ENCODE measurements at regions not wholly inside any gene's neighbourhood (a gene's known extent, or its start where the extent isn't known, plus 50 kb on each side); places are given as distances from the start of the nearest gene placed in this dataset.

DNA sequence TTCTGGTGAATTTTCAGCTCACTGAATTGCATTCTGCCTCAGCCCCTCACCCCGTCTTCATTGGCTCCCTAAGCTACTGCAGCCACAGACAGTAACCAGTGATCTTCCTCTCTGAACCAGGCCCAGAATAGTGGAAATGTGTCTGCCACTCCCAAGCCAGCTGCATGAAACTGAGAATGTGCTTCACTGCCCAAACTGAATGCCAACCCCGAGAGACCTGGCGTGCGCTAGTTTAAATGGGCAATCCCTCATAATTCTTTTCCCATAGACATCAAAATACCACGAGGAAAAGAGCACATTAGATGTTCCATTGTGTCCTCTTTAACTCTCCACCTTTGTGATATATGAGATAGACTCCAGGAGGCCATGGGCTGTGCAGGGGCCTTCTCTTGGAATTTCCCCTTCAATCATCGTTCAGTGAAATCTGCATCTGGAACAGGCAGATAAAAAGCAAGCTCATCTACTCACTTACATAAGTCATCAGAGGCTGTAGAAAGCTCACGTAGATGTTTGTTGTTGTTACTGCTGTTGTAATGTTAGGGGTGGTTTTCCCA is 320.2 kb downstream of the NFIB start:
- Histone ChIP-seq H3K9me3 (replicated peaks; ENCODE audit: control insufficient read depth, insufficient read depth, low read length) (no peaks in the 10 kb centered on the region), H4K20me1 (replicated peaks; ENCODE audit: control insufficient read depth, extremely low read depth, insufficient read depth, low read length) (no peaks in the 10 kb centered on the region), H2AFZ (ENCODE audit: low read depth, low read length) (no peak overlapping the region), H3K4me1 (ENCODE audit: control insufficient read depth, extremely low read depth, insufficient read depth, low read length) (no peaks in the 10 kb centered on the region), H3K27ac (ENCODE audit: insufficient read depth, low read depth, low read length) (no peak overlapping the region), H3K4me3 (replicated peaks in 1 of 3; ENCODE audit: insufficient read depth in 1 of 3, low read depth in 1 of 3, low read length in 3 of 3) (no peak overlapping the region), H3K9ac (replicated peaks; ENCODE audit: extremely low read depth, insufficient read depth, low read length) (no peak overlapping the region), H3K27me3 (ENCODE audit: control insufficient read depth in 2 of 2, insufficient read depth in 2 of 2, low read length in 2 of 2) (no peaks in the 10 kb centered on the region), H3K4me2 (ENCODE audit: insufficient read depth, low read length) (no peak overlapping the region), H3K36me3 (ENCODE audit: control insufficient read depth in 2 of 2, extremely low read depth in 1 of 2, insufficient read depth in 2 of 2, low read length in 2 of 2) (no peaks in the 10 kb centered on the region), H3K79me2 (ENCODE audit: control insufficient read depth, insufficient read depth, low read length) (no peaks in the 10 kb centered on the region), H3K9me1 (replicated peaks; ENCODE audit: control insufficient read depth, extremely low read depth, insufficient read depth, low read length) (no peaks in the 10 kb centered on the region)
- no peak for TF ChIP-seq MYC (IDR thresholded peaks at IDR 0.05; ENCODE audit: low read depth, low read length)
- TF ChIP-seq, protein P1, sequence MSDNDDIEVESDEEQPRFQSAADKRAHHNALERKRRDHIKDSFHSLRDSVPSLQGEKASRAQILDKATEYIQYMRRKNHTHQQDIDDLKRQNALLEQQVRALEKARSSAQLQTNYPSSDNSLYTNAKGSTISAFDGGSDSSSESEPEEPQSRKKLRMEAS (IDR thresholded peaks at IDR 0.05; ENCODE audit: insufficient read depth, insufficient read length) = no peak
- no peak for TF ChIP-seq POLR2A (IDR thresholded peaks at IDR 0.05; ENCODE audit: low read depth, low read length)
- TF ChIP-seq GATA2 (IDR thresholded peaks at IDR 0.05; ENCODE audit: insufficient read depth, insufficient read length, low read depth, low read length) = no peak
- no peak for TF ChIP-seq POLR2AphosphoS5 (IDR thresholded peaks at IDR 0.05; ENCODE audit: insufficient read depth, low read depth, low read length)
- no peak for TF ChIP-seq EZH2 (IDR thresholded peaks at IDR 0.05; ENCODE audit: borderline replicate concordance, low read depth, low read length, severe bottlenecking)
- TF ChIP-seq JUN (IDR thresholded peaks at IDR 0.05; ENCODE audit: borderline replicate concordance, insufficient read depth, insufficient read length, low read depth) = no peak
- TF ChIP-seq FOS (IDR thresholded peaks at IDR 0.05; ENCODE audit: borderline replicate concordance, insufficient read depth, low read length) = no peak
- TF ChIP-seq, protein P2, sequence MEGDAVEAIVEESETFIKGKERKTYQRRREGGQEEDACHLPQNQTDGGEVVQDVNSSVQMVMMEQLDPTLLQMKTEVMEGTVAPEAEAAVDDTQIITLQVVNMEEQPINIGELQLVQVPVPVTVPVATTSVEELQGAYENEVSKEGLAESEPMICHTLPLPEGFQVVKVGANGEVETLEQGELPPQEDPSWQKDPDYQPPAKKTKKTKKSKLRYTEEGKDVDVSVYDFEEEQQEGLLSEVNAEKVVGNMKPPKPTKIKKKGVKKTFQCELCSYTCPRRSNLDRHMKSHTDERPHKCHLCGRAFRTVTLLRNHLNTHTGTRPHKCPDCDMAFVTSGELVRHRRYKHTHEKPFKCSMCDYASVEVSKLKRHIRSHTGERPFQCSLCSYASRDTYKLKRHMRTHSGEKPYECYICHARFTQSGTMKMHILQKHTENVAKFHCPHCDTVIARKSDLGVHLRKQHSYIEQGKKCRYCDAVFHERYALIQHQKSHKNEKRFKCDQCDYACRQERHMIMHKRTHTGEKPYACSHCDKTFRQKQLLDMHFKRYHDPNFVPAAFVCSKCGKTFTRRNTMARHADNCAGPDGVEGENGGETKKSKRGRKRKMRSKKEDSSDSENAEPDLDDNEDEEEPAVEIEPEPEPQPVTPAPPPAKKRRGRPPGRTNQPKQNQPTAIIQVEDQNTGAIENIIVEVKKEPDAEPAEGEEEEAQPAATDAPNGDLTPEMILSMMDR (IDR thresholded peaks at IDR 0.05; ENCODE audit: extremely low read depth in 1 of 2, insufficient read depth in 1 of 2, low read depth in 1 of 2, low read length in 2 of 2) = no peak
- CTCF ChIA-PET = interaction anchor here (1.0 kb wide), 2 partner anchors 19 to 566 kb away, joined by 3 read pairs; no protein-coding TSS in a partner anchor
- FAIRE-seq = peak; percentile 50
- no TSS peak for BruUV-seq (replicated peaks)
- intact Hi-C loops (cut with micrococcal nuclease) (no loop called here), dilution Hi-C loops (cut with MboI; ENCODE audit: extremely low pct_ligation_motif_present, low sequenced_read_pairs) (no loop called here)
- POLR2A ChIA-PET = no interaction called here
- no peak for DNase-seq (ENCODE audit: low read depth, low spot score)

Data from endothelial cell of umbilical vein (primary cell).